ENCODE measurements at regions not wholly inside any gene's neighbourhood (a gene's known extent, or its start where the extent isn't known, plus 50 kb on each side); places are given as distances from the start of the nearest gene placed in this dataset.

DNA sequence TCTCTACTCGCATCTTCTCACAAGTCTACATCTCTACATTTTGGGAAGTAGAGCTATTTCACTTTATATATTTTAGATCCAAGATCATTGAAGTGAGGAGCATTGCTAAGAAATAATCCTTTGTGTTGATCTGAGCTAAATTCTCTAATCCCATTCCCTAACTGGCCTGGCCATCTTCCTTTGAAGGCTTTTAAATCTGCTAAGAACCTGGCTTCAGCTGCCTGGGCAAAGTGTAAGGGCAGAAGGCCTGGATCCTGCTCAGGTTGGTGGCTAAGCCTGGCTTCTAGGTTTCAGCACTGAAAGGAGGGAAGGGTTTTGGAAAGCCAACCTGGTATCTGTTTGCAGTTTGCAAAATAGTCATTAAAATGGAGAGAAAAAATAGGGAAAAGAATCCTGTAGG, 167.6 kb downstream of the BRINP2 start:
- TF ChIP-seq CTCF (conservative IDR thresholded peaks at IDR 0.05; ENCODE audit: low read length) (no peak), EZH2phosphoT487 (IDR thresholded peaks at IDR 0.05; ENCODE audit: borderline replicate concordance) (no peak)
